ENCODE measurements at regions not wholly inside any gene's neighbourhood (a gene's known extent, or its start where the extent isn't known, plus 50 kb on each side); places are given as distances from the start of the nearest gene placed in this dataset.

- DNase-seq = no peak
Observed at GRCh38 chr2:237150186-237150585, 64.5 kb downstream of the COPS8 start.

- no peak for DNase-seq
Observed at GRCh38 chr2:237150831-237151375, 65.2 kb downstream of the COPS8 start.

- no peak for DNase-seq
Observed at GRCh38 chr2:237152361-237152760, 66.7 kb downstream of the COPS8 start.

- no peak for DNase-seq
Observed at GRCh38 chr2:237153181-237153580, 67.5 kb downstream of the COPS8 start.

GRCh38 chr2:237154082-237154638 is 68.5 kb downstream of the COPS8 start:
- DNase-seq = peak; percentile 61

- no peak for DNase-seq
Observed at GRCh38 chr2:237154884-237155851, 69.5 kb downstream of the COPS8 start.

- peak; percentile 10 for DNase-seq
Observed at GRCh38 chr2:237156031-237156856, 70.6 kb downstream of the COPS8 start.

- no peak for DNase-seq
Observed at GRCh38 chr2:237156857-237157779, 71.4 kb downstream of the COPS8 start.

- no peak for DNase-seq
Observed at GRCh38 chr2:237157780-237158102, 72.1 kb downstream of the COPS8 start.

- no peak for DNase-seq
Observed at GRCh38 chr2:237158194-237158593, 72.5 kb downstream of the COPS8 start.

GRCh38 chr2:237159006-237159911 is 73.6 kb downstream of the COPS8 start:
- no peak for DNase-seq

- DNase-seq = no peak
Observed at GRCh38 chr2:237160271-237160919, 74.7 kb downstream of the COPS8 start.

GRCh38 chr2:237161189-237161588 is 75.5 kb downstream of the COPS8 start:
- DNase-seq = no peak

- DNase-seq = no peak
Observed at GRCh38 chr2:237162959-237163358, 77.3 kb downstream of the COPS8 start.

GRCh38 chr2:237164474-237165042 is 78.9 kb downstream of the COPS8 start:
- no peak for DNase-seq

- no peak for DNase-seq
Observed at GRCh38 chr2:237165405-237166276, 80.0 kb downstream of the COPS8 start.

GRCh38 chr2:237167038-237167437 is 81.3 kb downstream of the COPS8 start:
- DNase-seq = no peak

GRCh38 chr2:237167934-237168333 is 82.2 kb downstream of the COPS8 start:
- no peak for DNase-seq

- DNase-seq = no peak
Observed at GRCh38 chr2:237170020-237170419, 84.3 kb downstream of the COPS8 start.
